Endodermal cell (in vitro differentiated cells): ENCODE measurements at regions not wholly inside any gene's neighbourhood (a gene's known extent, or its start where the extent isn't known, plus 50 kb on each side); places are given as distances from the start of the nearest gene placed in this dataset.

ENCODE experiments used
- DNase-seq: peaks from one replicate; pipeline ENCODE4 v3.0.0-alpha.2; 2017
- H3K27ac ChIP-seq: 2 replicates; pipeline ENCODE4 v1.5.1; 2013; ENCODE audit warnings: mild to moderate bottlenecking, low read depth, low read length, moderate library complexity
- H3K27me3 ChIP-seq: 2 replicates; pipeline ENCODE4 v1.6.1; 2013; ENCODE audit warnings: mild to moderate bottlenecking, low read length, moderate library complexity; ENCODE audit not compliant: insufficient read depth, control insufficient read depth, poor library complexity, severe bottlenecking
- H3K36me3 ChIP-seq: 2 replicates; pipeline ENCODE4 v1.7.0; 2013; ENCODE audit warnings: mild to moderate bottlenecking, low read length, moderate library complexity; ENCODE audit not compliant: control insufficient read depth, insufficient read depth
- H3K4me1 ChIP-seq: one replicate; pipeline ENCODE4 v1.7.0; 2013; ENCODE audit warnings: low read length; ENCODE audit not compliant: control insufficient read depth, insufficient read depth
- H3K4me3 ChIP-seq: 2 replicates; pipeline ENCODE4 v1.5.1; 2013; ENCODE audit warnings: mild to moderate bottlenecking, low read length, moderate library complexity
- H3K9ac ChIP-seq: 2 replicates; pipeline ENCODE4 v1.6.1; 2013; ENCODE audit warnings: mild to moderate bottlenecking, low read length, moderate library complexity; ENCODE audit not compliant: poor library complexity, severe bottlenecking; ENCODE audit errors: extremely low read depth
- H3K9me3 ChIP-seq: 2 replicates; pipeline ENCODE4 v1.6.1; 2013; ENCODE audit warnings: mild to moderate bottlenecking, low read length, moderate library complexity; ENCODE audit not compliant: control insufficient read depth
- H3K27ac Mint-ChIP-seq: 2 replicates; pipeline ENCODE4 v1.8.0; 2020; ENCODE audit warnings: mixed read lengths
- H3K27me3 Mint-ChIP-seq: 2 replicates; pipeline ENCODE4 v1.8.0; 2021; ENCODE audit warnings: mild to moderate bottlenecking, mixed read lengths; ENCODE audit not compliant: insufficient read depth
- H3K36me3 Mint-ChIP-seq: 2 replicates; pipeline ENCODE4 v1.8.0; 2020; ENCODE audit warnings: low read depth, mixed read lengths
- H3K4me1 Mint-ChIP-seq: 2 replicates; pipeline ENCODE4 v1.8.0; 2020; ENCODE audit warnings: mixed read lengths
- H3K4me3 Mint-ChIP-seq: 2 replicates; pipeline ENCODE4 v1.8.0; 2020; ENCODE audit warnings: mild to moderate bottlenecking, moderate library complexity, mixed read lengths
- H3K9me3 Mint-ChIP-seq: 2 replicates; pipeline ENCODE4 v1.8.0; 2020; ENCODE audit warnings: mild to moderate bottlenecking, mixed read lengths
- WGBS, 2 experiments: methylation state at CpG; one replicate each; pipeline versions ENCODE4 v1.1.5 to v1.1.7; 2013; ENCODE audit warnings: missing lambda C conversion rate in 2 of 2, mixed read lengths in 1 of 2; ENCODE audit not compliant: insufficient coverage in 1 of 2, insufficient read length in 1 of 2; 5-methylcytosine and 5-hydroxymethylcytosine counted together
- TF ChIP-seq, protein P1 (sequence below): fragments of 200-600 bp; sonication (generic); conservative IDR thresholded peaks from 2 replicates; pipeline ENCODE4 v1.5.0; 2021; ENCODE audit warnings: antibody characterized with exemption, mild to moderate bottlenecking

- Histone ChIP-seq H3K27me3 (no peaks in the 10 kb centered on the region), H3K4me1 (peaks cover 6% of the 10 kb centered on the region), H3K36me3 (no peaks in the 10 kb centered on the region), H3K4me3 (no peak overlapping the region), H3K9me3 (no peaks in the 10 kb centered on the region), H3K9ac (no peak overlapping the region), H3K27ac (no peak overlapping the region)
- Mint-ChIP-seq H3K36me3 (no peaks in the 10 kb centered on the region), H3K4me3 (no peak overlapping the region), H3K27ac (no peak overlapping the region), H3K4me1 (peaks cover 31% of the 10 kb centered on the region), H3K27me3 (no peaks in the 10 kb centered on the region), H3K9me3 (no peaks in the 10 kb centered on the region)
- no peak for DNase-seq
- WGBS, 2 experiments, result 92 to 100% methylated on average over 2 to 3 of the region's 3 CpGs
- TF ChIP-seq, protein P1, sequence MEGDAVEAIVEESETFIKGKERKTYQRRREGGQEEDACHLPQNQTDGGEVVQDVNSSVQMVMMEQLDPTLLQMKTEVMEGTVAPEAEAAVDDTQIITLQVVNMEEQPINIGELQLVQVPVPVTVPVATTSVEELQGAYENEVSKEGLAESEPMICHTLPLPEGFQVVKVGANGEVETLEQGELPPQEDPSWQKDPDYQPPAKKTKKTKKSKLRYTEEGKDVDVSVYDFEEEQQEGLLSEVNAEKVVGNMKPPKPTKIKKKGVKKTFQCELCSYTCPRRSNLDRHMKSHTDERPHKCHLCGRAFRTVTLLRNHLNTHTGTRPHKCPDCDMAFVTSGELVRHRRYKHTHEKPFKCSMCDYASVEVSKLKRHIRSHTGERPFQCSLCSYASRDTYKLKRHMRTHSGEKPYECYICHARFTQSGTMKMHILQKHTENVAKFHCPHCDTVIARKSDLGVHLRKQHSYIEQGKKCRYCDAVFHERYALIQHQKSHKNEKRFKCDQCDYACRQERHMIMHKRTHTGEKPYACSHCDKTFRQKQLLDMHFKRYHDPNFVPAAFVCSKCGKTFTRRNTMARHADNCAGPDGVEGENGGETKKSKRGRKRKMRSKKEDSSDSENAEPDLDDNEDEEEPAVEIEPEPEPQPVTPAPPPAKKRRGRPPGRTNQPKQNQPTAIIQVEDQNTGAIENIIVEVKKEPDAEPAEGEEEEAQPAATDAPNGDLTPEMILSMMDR, result no peak
Measured at GRCh38 chr2:219881851-219882250, 254.4 kb downstream of the SLC4A3 start.

DNA sequence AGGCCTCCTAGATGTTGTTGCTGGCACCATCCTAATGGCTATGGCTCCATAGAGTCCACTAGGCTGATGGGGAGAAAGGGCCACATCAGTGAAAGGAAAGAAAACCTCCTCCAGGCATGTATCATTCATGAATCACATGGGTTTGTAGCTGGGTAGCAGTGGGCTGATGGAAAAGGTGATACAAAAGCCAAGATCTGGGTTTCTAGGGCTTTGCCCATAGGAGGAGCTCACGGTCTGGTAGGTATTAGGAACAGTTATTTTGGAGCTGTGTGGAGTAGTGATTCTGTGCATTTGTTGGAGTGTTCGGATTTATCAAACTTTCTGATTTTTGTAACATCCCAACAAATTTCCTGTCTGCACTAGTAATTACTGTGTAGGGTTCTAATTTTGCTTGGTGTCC, 259.2 kb downstream of the SLC4A3 start:
- Mint-ChIP-seq H3K36me3 (no peaks in the 10 kb centered on the region), H3K27me3 (no peaks in the 10 kb centered on the region), H3K4me1 (peaks cover 3% of the 10 kb centered on the region), H3K27ac (no peak overlapping the region), H3K4me3 (no peak overlapping the region), H3K9me3 (peaks cover 4% of the 10 kb centered on the region)
- H3K36me3 ChIP-seq, result no peaks in the 10 kb centered on the region
- TF ChIP-seq, protein P1, result peak; percentile 72
- no peak overlapping the region for H3K9ac ChIP-seq
- 86 to 98% methylated on average over 1 to 2 of the region's 2 CpGs for WGBS, 2 experiments
- DNase-seq, result peak; percentile 56
- H3K4me1 ChIP-seq, result no peaks in the 10 kb centered on the region
- H3K9me3 ChIP-seq, result no peaks in the 10 kb centered on the region
- no peaks in the 10 kb centered on the region for H3K27me3 ChIP-seq
- H3K27ac ChIP-seq, result no peak overlapping the region
- no peak overlapping the region for H3K4me3 ChIP-seq

DNA sequence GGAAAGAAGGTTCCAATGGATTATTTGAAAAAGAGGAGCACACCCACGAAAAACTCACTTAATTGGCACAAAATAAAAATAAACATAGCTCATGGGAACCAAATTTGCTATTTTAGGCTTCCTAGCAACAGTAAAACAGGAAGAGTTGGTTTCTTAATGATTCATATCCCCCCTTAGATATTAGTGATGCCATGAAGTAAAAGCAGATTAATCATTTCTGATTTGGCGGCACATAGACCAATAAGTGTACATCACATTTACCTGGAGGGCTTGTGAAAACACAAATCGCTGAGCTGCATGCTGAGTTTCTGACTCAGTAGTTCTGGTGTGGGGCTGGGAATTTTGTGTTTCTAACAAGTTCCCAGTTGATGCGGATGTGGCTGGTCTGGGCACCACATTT, 260.4 kb downstream of the SLC4A3 start:
- Mint-ChIP-seq H3K4me1 (peaks cover 3% of the 10 kb centered on the region), H3K9me3 (peaks cover 4% of the 10 kb centered on the region), H3K4me3 (no peak overlapping the region), H3K36me3 (no peaks in the 10 kb centered on the region), H3K27ac (no peak overlapping the region), H3K27me3 (no peaks in the 10 kb centered on the region)
- no peak for DNase-seq
- Histone ChIP-seq H3K4me3 (no peak overlapping the region), H3K27ac (no peak overlapping the region), H3K9ac (no peak overlapping the region), H3K36me3 (no peaks in the 10 kb centered on the region), H3K9me3 (no peaks in the 10 kb centered on the region), H3K27me3 (no peaks in the 10 kb centered on the region), H3K4me1 (no peaks in the 10 kb centered on the region)
- TF ChIP-seq, protein P1, result no peak
- WGBS, 2 experiments, result 97 to 98% methylated on average over 3 to 4 of the region's 4 CpGs
